SK-MEL-5 (cell line): ENCODE measurements at regions not wholly inside any gene's neighbourhood (a gene's known extent, or its start where the extent isn't known, plus 50 kb on each side); places are given as distances from the start of the nearest gene placed in this dataset.
"Not testable (repeated sequence)": the region's sequence is repeated elsewhere in the genome, so short reads cannot be mapped to it uniquely, and the experiment has no call there.

Source experiments
- DNase-seq: peaks from one replicate; pipeline ENCODE4 v3.0.0-alpha.2; 2016; ENCODE audit warnings: low read depth, low spot score
- in situ Hi-C: cut with HindIII; loops from 2 replicates; pipeline ENCODE4 v1.10.0; 2016; ENCODE audit warnings: low sequenced_read_pairs, high pct_unique_total_duplicates, low pct_unique_long_range_greater_than_20kb

DNA sequence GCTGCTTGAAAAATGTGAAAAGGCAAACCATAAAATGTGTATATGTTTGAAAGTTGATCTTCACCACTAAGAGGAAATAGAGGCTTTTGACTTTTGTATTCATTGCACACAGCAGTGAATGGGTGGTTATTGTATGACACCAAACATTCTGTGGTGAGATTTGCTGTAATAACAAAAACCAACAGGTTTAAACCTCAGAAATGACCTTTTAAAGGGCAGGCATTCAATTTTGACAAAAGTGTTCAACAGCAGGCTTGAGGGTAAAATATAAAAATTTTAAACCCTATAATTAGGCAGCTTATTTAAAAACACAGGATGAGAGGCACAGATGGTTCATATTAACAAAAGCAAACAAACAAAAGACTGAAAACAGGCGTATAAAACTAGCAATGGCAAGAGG lies 128.1 kb upstream of the NUDT12 start:
- in situ Hi-C loops = no loop called here
- no peak for DNase-seq

DNA sequence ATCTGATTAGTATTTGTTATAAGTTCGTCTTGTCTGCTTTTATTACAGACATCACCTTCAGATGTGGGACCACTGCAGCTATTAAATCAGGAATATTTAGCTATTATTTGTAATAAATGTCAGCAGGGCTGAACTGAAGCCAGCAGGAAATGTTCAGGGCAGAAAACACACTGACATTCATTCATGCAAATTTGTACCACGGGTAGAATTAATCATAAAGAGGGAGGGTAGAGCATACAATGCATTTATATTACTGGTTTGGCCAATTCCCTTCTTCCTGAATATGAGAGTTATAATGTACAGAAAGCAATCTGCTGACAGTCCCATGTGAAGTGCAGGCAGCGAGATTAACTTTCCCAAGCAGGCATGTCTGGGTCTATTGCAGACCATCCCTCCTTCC lies 117.3 kb upstream of the NUDT12 start:
- in situ Hi-C loops = no loop called here
- no peak for DNase-seq

DNA sequence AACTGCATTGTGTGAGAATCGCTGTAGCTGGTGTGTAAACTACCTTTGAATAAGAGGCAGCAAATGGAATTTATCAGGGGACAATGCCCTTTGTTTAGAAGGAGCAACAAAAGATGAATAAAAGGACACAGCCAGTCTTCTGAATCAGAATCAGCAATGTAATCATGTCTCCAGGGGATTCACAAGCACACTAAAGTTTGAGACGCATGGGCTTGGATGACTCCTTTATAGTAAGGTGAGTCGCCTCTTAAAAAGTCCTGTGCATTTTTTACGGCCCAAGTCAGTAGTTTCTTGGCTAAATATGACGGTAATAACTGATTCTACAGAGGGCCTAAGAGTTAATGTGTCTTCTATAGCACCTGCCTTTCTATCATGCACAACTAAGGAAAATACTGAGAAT lies 113.6 kb upstream of the NUDT12 start:
- DNase-seq, in situ Hi-C loops: not testable (repeated sequence)

DNA sequence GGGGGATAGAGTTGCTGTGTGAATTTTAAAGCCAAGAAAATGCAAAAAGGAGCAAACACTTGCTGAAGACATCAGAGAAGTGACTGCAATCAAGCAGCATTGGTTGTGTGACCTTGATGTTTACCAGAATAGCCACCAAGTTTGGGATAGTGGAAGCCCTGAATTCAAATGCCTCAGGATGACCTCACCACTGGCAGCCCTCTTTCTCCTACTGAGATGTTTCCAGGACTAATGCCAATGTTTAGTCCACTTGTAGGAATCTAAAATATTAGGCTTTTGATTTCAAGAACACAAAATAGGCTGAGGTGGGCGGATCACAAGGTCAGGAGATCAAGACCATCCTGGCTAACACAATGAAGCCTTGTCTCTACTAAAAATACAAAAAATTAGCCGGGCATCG lies 112.2 kb upstream of the NUDT12 start:
- in situ Hi-C loops = no loop called here
- no peak for DNase-seq

DNA sequence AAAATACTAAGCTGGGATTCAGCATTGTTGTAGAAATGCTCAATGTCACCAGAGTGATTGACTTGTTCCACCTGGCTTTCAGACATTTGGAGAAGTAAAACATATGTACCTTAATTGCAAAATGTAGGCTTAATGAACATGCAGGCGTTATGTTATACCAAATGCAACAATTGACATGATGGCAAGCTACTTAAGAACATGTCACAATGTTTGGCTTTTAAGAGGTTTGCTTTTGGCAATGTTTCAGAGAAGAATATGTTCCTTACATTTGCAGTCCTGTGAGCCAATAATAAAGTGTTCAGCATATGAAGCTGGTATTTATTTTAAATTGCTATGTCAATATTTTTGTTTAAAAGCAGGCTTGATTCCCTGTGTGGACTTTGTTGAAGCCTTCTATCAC lies 111.7 kb upstream of the NUDT12 start:
- DNase-seq = no peak
- in situ Hi-C loops = no loop called here

DNA sequence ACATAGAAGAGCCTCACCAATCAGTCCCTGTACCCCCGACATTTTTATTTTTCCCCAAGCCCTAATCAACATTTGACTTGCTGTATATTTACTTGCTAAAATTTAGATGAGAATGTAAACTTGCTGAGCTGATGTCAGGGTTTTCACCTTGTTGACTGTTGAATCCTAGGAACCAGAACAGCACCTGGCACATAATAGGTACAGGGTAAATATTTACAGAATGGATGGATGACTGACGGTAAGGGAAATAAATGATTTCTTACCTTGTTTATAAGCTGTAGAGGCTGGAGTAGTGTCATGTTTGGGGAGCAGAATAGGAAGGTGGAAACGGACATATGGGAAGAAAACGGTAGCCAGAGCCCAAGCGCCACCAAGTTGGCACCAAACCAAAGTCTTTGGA lies 107.0 kb upstream of the NUDT12 start:
- in situ Hi-C loops = no loop called here
- no peak for DNase-seq

DNA sequence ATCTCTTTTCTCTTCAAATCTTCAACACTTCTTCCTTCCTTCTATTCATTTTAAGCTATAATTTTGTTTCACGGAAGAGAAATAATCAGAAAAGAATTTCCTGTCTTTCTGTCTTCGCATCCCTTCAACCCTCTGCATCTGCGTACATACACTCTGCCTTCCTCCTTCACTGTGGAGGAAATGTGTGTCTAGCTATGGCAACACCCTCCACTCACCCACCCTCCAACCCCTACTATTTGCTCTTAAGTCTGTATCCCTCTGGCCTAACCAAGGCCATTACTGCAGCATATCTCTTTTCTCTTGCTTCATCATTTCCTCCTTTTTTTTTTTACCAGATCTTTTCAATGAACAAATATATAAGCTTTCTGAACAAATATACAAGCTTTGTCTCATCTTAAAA lies 105.7 kb upstream of the NUDT12 start:
- DNase-seq = no peak
- in situ Hi-C loops = no loop called here

DNA sequence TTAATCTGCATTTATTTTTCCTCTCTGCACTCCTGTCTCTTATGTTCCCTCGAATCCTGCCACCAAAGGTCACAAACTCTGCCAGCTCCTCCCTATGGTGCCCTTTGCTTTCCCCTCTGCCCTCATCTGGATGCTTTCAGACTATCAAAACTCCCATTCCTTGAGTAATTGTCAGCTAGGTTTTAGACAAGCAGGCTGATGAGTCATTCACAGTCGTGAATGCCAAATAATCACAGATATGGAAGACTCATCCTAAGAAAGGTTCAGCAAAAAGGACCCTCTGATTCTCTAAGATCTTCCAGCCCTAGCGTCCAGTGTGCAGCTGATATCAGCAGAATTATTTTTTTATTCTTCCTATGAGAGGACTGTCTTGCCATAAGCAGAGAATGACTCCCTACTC lies 104.5 kb upstream of the NUDT12 start:
- in situ Hi-C loops = no loop called here
- no peak for DNase-seq

DNA sequence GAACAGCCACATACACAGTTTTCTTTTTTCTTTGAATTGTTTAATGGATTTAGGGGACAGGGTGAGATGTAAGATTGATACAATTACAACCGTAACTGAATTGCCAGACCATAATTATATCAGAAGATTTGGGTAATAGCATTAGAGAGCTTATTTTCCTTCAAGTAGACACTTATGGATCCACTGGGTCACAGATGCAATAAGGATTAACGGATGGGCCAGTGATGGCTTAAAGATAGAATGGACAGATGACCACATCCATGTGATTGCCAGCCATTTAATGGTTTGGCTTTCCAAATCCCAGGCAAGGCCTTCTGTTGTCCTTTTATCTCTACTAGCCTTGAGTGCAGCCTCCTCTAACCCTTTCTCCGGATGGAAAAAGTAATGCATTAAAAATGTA lies 94.7 kb upstream of the NUDT12 start:
- in situ Hi-C loops = no loop called here
- no peak for DNase-seq

DNA sequence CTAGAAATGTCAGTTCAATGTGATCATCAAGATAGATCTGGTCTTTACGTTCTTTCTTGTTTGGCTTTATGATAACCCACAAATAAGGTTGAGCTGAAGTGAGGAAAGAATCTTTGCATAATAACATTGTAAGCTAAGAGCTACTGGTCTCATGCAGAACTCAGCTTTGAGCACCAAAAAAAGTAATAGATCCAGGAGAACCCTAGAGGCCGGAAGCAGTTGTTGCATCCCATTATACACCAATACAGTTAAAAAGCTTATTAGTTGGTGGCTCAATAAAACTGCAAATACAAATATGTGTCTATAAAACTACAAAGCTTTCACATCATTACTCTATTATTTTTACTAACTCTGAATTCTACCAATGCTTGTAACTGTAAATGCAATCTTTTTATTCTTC lies 85.5 kb upstream of the NUDT12 start:
- in situ Hi-C loops = no loop called here
- no peak for DNase-seq

DNA sequence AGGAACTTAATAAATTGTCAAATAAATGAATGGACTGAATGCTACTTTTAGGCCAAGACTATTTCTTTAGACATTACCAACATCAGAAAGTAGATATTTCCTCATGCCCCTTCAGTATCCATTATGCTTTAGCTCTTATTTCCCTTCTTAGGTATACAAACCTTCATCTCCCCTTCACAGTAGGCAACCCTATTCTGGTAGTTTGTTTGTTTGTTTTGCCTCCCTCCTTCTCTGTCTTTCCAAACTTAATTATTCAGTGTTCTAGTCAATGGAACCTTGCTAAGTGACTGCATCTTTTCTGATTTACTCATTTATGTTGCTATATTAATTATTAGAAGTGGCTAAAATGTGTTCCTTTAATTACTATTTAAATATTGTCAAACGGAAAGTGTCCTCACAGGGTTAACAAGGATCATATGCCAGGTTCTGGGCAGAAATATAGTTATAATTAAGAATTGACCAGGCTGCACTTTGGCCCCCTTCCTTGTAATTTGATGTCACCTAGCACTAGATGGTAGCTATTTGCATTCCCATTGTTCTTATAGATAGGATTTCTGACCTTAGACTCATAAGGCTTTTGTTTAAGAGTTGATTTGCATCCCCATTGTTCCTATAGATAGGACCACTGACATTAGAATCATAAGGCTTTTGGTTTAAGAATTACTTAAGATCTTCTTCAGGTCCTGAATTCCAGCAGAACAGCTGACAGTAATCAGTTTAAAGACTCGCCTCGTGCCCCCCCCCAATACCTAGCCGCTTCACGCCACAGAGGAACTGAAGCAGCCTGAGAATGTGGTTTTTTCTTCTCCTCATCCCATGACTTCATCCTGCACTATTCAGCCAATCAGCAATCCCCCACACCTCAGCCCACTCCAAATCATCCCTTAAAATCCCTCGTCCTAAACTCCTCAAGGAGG lies 84.4 kb upstream of the NUDT12 start:
- in situ Hi-C loops = no loop called here
- no peak for DNase-seq

DNA sequence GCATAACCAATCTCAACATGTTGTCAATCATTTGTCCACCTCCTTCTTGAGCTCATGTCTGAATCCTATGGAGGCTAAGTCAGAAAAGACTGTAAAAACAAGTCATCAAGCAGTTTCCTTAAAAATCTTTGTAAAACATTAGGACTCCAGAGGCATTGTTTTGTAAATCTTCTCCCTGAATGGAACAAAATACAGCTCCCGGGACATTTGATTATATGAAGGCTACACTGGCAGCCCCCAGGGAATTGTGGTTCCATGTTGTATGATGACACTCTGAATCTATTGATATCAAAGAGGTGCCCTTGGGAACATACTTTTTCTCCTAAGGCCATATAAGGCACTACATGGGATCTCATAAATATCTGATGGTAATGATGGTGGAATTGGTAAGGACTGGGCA lies 83.2 kb upstream of the NUDT12 start:
- in situ Hi-C loops = no loop called here
- DNase-seq = no peak

DNA sequence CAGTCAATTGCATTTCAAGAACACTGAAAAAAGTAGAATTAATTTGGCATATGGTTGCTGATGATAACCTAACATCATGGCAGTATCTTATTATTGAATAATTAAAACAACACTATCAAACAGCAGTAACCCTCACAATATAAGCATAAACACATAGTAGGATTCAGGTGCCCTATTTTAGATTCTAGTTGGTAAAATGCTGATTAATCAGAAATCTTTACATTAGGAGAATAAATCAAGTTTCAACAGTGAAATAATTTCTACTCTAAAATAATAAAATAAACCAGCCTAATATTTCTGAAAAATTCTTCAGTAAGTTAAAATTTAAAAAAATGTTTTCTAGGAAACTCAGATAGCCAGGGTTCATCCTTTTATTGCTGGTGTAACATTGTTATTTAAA lies 76.4 kb upstream of the NUDT12 start:
- in situ Hi-C loops = no loop called here
- no peak for DNase-seq

DNA sequence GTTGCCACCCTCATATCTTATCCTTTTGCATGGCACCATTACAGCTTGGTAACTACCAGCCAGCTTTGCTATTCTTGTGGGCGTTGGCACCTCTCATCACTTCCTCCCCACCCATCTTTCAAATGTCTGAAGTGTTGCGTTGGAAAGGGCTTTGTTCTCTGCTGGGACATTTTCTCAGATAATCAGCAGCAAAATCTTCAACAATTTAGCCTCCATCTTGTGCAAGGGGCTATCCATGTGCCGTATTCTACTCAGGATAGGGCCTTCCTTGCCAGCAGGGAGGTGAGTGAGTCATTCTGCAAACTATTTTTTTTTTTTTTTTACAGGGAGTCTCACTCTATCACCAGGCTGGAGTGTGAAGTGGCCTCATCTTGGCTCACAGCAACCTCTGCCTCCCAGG lies 62.1 kb upstream of the NUDT12 start:
- in situ Hi-C loops = no loop called here
- no peak for DNase-seq

DNA sequence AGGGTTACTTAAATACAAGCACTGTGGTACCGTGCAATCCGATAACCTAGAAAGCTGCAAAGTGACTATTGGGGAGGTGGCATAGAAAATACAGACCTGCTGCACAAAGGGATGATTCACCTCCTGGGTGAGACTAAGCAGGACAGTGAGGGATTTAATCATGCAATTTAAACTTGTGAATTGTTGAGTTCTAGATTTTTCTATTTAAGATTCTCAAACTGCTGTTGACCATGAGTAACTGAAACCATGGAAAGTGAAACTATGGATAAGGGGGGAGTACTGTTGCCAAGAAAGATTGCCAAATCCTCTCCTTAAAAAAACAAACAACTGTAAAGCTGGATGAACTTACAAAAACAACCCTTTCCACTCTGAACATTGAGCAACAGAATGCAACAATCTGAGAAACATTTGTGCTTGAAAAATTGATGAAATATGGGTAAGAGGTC lies 61.5 kb upstream of the NUDT12 start:
- in situ Hi-C loops = no loop called here
- DNase-seq = no peak

DNA sequence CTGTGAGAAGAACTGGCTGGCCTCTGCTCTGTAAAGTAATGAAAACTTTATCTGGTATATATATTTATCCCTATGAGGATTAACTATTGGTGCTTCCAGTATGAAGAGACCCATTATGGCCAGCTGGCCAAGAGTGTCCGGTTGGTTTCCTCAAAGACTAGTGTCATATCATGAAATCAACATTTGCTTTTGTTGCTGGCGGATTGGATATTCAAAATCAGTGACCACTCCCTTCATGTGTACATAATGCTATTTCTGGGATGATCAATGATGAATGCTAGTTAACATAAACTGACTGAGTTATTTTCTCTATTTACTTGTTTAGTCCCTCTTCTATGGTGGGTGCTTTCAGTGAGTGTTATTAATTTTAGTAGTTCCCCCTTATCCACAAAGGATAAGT lies 60.8 kb upstream of the NUDT12 start:
- in situ Hi-C loops = no loop called here
- DNase-seq = no peak

DNA sequence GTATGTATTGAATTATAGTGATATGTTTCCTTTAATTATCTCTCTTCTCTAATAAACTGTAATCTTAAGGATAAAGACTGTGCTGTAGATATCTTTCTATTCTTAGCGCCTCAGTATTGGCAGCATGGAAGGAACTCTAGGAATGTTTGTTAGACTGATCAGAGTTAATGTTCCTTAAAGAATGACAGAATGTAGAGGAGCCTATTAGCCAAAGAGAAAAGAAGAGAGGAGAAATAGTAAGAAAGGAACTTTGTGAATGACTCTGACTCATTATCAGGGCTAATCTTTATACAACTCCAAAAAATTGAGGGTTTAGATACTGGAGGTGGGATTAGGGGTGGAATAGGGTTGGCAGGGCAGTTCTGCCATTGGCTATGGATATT lies 59.0 kb upstream of the NUDT12 start:
- in situ Hi-C loops = no loop called here
- no peak for DNase-seq

DNA sequence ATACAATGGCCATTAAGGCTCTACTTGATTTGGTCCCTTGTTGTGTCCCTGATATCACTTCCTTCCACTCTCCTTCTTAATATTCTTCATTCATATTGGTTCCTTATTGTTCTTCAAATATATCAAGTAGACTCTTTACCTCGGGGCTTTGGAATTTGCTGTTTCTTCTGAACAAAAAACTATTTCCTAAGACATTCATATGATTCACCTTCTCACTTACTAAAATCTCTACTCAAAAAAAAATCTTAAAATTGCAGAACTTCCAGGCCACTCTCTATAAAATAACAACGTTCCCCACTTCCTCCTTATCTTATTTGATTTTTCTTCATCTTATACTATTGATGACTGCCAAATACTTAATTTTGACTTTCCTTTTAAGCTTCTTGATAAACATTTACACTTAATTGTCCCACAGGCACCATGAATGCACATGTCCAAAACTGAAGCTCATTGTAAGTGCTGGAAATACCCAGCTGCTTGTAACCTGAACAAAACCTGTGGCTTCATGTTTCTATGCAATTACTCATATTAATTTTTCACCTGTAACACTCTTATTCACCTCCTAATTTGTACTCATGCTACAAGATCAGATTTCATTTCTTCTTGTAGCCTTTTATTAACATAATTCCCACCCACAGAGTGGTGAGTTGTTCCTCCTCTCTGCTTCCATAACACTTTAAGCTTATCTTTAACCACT lies 58.4 kb upstream of the NUDT12 start:
- DNase-seq = no peak
- in situ Hi-C loops = no loop called here

DNA sequence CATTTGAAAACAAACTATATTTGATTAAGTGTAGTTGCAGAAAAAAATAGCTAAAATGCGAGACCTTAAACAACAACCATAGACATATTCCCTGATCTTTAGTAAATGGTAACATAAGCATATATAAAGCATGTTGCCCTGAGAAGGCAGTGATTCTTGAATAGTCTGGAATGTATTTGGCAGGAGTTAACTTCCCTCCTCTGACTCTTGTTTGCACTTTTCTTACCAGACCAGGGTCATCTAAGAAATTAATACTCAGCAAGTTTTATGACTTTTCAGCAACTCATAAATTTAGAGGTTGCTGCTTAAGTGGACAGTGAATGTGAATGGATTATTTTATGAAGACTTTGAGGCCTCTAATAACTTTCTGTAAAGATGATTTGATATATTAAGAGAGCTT lies 55.3 kb upstream of the NUDT12 start:
- in situ Hi-C loops = no loop called here
- no peak for DNase-seq
